Esophagus muscularis mucosa (tissue), 4 donors: ENCODE measurements at regions not wholly inside any gene's neighbourhood (a gene's known extent, or its start where the extent isn't known, plus 50 kb on each side); places are given as distances from the start of the nearest gene placed in this dataset.

ENCODE experiments used
- EP300 ChIP-seq: sonication (generic); formaldehyde crosslinking; IDR thresholded peaks from one replicate; pipeline ENCODE4 v1.6.1; 2017; ENCODE audit warnings: antibody characterized with exemption
- POLR2A ChIP-seq: fragments of 450-650 bp; IDR thresholded peaks from one replicate; pipeline ENCODE4 v1.6.1; 2017; ENCODE audit warnings: antibody characterized with exemption, moderate library complexity, mild to moderate bottlenecking, low read depth
- POLR2AphosphoS5 ChIP-seq, 2 donors: sonication (generic); formaldehyde crosslinking; IDR thresholded peaks; one replicate each; pipeline ENCODE4 v1.6.1; 2017; ENCODE audit warnings: antibody characterized with exemption in 2 of 2
- TF ChIP-seq, protein P1 (sequence below), 3 experiments: fragments of 200-600 bp in 2 of 3; fragments of 450-650 bp in 1 of 3; sonication (generic) in 2 of 3; IDR thresholded peaks; one replicate each; pipeline ENCODE4 v1.5.1; 2017 to 2019; ENCODE audit warnings: antibody characterized with exemption in 3 of 3, mild to moderate bottlenecking in 2 of 3, moderate library complexity in 1 of 3

DNA sequence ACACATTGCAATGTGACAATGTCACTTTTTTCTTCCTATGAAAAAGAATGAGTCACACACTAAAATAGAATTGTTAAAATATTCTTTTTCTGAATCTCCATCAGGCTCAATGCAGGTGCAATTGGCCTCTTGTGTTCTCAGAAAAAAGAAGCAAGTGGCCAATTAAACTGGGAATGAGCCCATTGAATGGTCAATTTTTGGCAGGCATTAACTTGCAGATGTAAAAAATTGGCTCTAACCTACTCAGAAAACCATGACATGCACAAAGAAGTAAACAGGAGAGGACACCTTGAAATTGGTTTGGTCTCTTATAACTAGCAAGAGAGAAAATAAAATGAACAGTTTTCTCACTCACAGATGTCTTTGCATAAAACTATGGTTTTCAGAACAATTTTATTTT lies 820.8 kb downstream of the TBL1XR1 start:
- TF ChIP-seq, protein P1, sequence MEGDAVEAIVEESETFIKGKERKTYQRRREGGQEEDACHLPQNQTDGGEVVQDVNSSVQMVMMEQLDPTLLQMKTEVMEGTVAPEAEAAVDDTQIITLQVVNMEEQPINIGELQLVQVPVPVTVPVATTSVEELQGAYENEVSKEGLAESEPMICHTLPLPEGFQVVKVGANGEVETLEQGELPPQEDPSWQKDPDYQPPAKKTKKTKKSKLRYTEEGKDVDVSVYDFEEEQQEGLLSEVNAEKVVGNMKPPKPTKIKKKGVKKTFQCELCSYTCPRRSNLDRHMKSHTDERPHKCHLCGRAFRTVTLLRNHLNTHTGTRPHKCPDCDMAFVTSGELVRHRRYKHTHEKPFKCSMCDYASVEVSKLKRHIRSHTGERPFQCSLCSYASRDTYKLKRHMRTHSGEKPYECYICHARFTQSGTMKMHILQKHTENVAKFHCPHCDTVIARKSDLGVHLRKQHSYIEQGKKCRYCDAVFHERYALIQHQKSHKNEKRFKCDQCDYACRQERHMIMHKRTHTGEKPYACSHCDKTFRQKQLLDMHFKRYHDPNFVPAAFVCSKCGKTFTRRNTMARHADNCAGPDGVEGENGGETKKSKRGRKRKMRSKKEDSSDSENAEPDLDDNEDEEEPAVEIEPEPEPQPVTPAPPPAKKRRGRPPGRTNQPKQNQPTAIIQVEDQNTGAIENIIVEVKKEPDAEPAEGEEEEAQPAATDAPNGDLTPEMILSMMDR (IDR thresholded peaks at IDR 0.05), result no peak
- TF ChIP-seq POLR2AphosphoS5 (IDR thresholded peaks at IDR 0.05) (no peak), POLR2A (no peak), EP300 (no peak)
